HK-2 (cell line): ENCODE measurements at regions not wholly inside any gene's neighbourhood (a gene's known extent, or its start where the extent isn't known, plus 50 kb on each side); places are given as distances from the start of the nearest gene placed in this dataset.

ENCODE experiments used
- DNase-seq: peaks from one replicate; pipeline ENCODE4 v3.0.0-alpha.2; 2018; ENCODE audit not compliant: unreplicated experiment

DNA sequence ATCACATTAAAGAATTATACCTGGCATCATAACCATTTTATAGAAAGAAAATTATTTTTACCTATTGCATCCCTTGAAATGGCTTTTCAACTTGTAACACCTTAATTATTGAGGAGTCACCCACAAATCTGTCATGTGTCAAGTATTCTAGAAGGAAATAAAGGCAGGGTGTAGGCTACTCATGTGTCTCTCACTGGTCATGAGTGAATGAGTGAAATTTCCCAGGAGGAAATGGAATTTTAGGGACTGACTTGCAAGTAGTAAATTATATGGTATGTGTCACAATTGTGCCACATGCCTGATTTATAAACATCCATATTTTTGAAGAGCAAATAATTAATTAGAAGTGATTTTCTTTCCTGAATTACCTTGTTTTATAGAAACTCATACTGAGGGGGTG lies 310.5 kb upstream of the ADAMTS9 start:
- no peak for DNase-seq

DNA sequence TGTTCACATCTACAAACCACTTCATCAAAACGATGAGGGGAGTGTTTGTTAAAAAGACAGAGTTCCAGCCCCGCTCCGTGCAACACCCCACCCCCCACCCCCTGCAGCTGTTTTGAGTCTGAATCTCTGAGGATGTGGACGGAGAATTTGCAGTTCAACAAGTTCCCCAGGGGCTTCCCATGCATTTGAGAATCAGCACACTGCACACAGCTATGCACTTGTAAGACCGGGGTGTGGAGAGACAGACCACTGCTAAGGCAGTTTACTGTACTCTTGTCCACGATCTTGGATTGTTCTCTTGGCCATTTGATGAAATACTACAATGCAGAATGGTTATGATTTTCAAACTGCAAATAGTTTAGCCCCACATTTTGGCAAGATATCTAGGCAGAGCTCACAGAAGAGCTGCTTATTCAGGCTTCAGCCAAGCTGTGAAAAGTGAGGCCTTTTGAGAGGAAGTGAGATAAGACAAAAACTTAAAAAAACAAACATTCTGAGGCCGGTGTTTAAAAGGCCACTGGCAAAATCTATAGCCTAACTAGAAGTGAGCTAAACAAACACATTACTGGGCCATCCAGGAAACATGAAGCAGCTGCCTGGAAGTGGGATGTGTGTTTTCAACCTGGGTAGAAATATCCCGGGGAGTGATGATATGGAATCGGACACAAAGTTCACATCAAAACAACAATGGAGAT lies 308.2 kb upstream of the ADAMTS9 start:
- no peak for DNase-seq

GRCh38 chr3:64993781-64994180 lies 306.0 kb upstream of the ADAMTS9 start:
- no peak for DNase-seq

GRCh38 chr3:64992530-64993285 lies 304.9 kb upstream of the ADAMTS9 start:
- no peak for DNase-seq

GRCh38 chr3:64988188-64988587 lies 300.4 kb upstream of the ADAMTS9 start:
- DNase-seq: peak; percentile 40

- no peak for DNase-seq
Observed at GRCh38 chr3:64987726-64988125, 299.9 kb upstream of the ADAMTS9 start.

DNA sequence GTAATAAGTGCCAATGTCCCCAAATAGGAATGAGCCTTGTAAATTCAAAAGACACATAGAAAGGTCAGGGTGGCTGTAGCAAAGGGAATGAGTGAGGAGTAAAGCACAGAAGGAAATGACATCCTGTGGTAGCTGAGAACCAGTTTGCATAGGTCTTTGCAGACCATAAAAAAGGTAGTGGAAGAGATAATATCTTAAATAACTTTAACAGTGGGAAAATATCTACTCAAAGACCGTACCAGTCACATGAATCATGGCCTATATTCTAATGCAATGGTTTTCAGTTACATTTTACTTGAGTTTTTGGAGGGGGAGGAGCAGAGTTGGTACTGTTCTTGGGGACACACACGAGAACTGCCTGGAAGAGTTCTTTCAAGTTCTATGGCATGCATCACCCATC lies 297.3 kb upstream of the ADAMTS9 start:
- DNase-seq: no peak

DNA sequence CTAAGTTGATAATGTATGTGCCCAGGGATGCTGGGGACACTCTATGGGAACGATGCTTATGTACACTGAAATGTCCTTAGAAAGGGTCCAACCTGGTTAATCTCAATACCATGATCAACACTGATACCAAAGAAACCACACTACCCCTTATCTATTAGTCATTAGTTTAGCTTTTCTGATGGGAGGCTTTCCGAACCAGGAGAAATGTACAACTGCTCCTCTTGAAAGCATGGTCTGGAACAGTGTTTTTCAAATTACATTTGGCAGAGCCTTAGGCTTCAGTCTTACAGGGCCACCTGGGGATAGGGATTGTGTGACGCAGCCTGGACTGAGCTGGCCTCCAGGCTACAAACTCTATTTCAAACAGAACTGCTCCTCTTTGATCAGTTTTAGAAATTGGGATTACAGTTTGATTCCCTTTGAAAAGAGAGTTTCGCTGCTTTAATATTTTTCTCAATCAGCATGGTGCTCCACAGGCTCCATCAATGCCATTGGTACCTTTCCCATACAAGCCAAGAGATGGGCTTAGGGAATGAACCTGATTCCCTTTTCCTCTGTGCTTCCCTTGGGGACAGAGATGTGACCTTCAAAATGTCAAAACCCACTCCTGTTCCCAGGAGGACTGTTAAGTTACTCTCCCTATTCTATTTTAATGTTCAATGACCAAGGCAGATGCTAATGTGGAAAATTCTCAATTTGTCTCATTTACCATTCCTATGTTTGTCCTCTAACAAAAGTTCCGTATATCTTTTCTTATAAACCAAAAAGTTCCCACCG lies 296.0 kb upstream of the ADAMTS9 start:
- no peak for DNase-seq

- DNase-seq: peak; percentile 72
Observed at GRCh38 chr3:64977308-64978100, 289.7 kb upstream of the ADAMTS9 start.

GRCh38 chr3:64976456-64976855 lies 288.7 kb upstream of the ADAMTS9 start:
- DNase-seq: no peak

- DNase-seq: no peak
Observed at GRCh38 chr3:64975147-64975546, 287.3 kb upstream of the ADAMTS9 start.

DNA sequence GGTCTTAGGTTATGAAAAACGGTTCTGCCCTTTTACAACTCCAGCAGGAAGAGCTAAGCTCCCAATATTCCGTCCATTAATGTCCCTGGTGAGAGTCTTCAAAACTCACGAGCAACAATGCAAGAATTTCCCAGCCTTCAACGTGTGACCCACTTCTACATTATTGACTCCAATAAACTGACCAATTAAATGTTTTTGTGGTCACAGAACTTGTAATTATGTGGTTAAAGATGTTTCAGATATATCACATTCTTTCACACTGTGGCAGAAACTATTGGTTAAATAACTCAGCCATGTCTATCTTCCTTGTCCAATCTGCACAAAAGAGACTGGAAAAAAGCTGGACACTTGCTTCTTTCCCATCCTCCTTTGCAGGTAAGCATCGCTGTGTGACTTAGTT lies 286.6 kb upstream of the ADAMTS9 start:
- no peak for DNase-seq

DNA sequence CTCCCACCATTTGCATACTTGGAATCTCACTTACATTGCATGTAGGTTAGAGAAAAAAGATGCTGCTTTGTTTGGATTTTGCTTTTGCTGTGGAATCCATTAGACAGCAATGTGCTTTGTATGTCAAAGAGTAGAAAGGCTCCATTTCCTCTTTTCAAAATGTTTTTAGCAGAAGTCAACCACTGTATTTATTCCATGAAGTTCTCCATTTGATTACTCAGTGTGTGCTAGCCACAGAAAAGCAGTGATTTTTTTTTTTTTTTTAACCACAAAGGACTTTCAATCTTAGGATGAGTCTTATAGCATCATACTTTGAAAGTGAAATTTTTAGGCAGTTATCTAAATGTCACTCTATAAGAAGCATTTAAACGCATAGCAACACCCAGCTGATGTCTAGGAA lies 285.0 kb upstream of the ADAMTS9 start:
- no peak for DNase-seq

- no peak for DNase-seq
Observed at GRCh38 chr3:64971602-64972001, 283.8 kb upstream of the ADAMTS9 start.

DNA sequence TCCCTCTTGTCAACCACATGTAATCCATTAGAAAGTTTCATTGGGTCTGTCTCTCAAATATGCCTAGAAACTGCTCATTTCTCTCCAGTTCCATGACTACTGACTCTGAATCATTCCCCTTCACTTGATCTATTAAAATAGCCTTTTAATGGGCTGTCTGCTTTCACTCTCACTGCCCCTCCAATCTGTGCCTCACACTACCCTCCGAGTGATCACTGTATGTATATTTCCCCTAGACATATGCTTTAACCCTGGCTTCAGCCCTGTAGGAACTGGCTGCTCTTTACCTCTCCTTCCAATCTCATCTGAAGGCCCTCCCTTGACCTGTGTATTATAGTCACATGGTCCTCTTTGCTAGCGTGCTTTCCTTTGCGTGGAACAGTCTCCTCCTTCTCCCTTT lies 282.8 kb upstream of the ADAMTS9 start:
- DNase-seq: no peak

DNA sequence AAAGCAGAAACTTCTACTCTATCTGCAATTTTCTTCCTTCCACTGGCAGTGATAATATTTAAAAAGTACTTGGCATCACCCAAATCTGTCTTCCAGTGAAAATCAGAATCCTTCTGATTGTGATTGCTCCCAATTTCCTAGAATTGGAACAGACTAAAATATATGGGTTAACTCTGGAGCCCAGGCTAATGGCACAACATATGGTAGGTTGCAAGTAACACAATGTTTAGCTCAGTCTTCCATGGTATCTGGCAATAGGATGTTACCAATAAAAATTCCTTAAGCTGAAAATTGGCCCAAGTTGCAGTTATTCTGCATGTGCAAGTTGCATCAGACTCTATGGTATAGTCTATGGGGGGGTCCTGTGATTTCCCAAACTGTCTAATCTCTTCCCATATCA lies 273.5 kb upstream of the ADAMTS9 start:
- DNase-seq: no peak

GRCh38 chr3:64958199-64958843 lies 270.5 kb upstream of the ADAMTS9 start:
- DNase-seq: no peak

GRCh38 chr3:64957408-64958198 lies 269.8 kb upstream of the ADAMTS9 start:
- no peak for DNase-seq

GRCh38 chr3:64956711-64957325 lies 269.0 kb upstream of the ADAMTS9 start:
- DNase-seq: no peak

- DNase-seq: no peak
Observed at GRCh38 chr3:64954995-64955636, 267.3 kb upstream of the ADAMTS9 start.
